Endodermal cell (in vitro differentiated cells): ENCODE measurements at regions not wholly inside any gene's neighbourhood (a gene's known extent, or its start where the extent isn't known, plus 50 kb on each side); places are given as distances from the start of the nearest gene placed in this dataset.

ENCODE experiments used
- DNase-seq: peaks from one replicate; pipeline ENCODE4 v3.0.0-alpha.2; 2017
- H3K27ac ChIP-seq: 2 replicates; pipeline ENCODE4 v1.5.1; 2013; ENCODE audit warnings: mild to moderate bottlenecking, low read depth, low read length, moderate library complexity
- H3K27me3 ChIP-seq: 2 replicates; pipeline ENCODE4 v1.6.1; 2013; ENCODE audit warnings: mild to moderate bottlenecking, low read length, moderate library complexity; ENCODE audit not compliant: insufficient read depth, control insufficient read depth, poor library complexity, severe bottlenecking
- H3K36me3 ChIP-seq: 2 replicates; pipeline ENCODE4 v1.7.0; 2013; ENCODE audit warnings: mild to moderate bottlenecking, low read length, moderate library complexity; ENCODE audit not compliant: control insufficient read depth, insufficient read depth
- H3K4me1 ChIP-seq: one replicate; pipeline ENCODE4 v1.7.0; 2013; ENCODE audit warnings: low read length; ENCODE audit not compliant: control insufficient read depth, insufficient read depth
- H3K4me3 ChIP-seq: 2 replicates; pipeline ENCODE4 v1.5.1; 2013; ENCODE audit warnings: mild to moderate bottlenecking, low read length, moderate library complexity
- H3K9ac ChIP-seq: 2 replicates; pipeline ENCODE4 v1.6.1; 2013; ENCODE audit warnings: mild to moderate bottlenecking, low read length, moderate library complexity; ENCODE audit not compliant: poor library complexity, severe bottlenecking; ENCODE audit errors: extremely low read depth
- H3K9me3 ChIP-seq: 2 replicates; pipeline ENCODE4 v1.6.1; 2013; ENCODE audit warnings: mild to moderate bottlenecking, low read length, moderate library complexity; ENCODE audit not compliant: control insufficient read depth
- H3K27ac Mint-ChIP-seq: 2 replicates; pipeline ENCODE4 v1.8.0; 2020; ENCODE audit warnings: mixed read lengths
- H3K27me3 Mint-ChIP-seq: 2 replicates; pipeline ENCODE4 v1.8.0; 2021; ENCODE audit warnings: mild to moderate bottlenecking, mixed read lengths; ENCODE audit not compliant: insufficient read depth
- H3K36me3 Mint-ChIP-seq: 2 replicates; pipeline ENCODE4 v1.8.0; 2020; ENCODE audit warnings: low read depth, mixed read lengths
- H3K4me1 Mint-ChIP-seq: 2 replicates; pipeline ENCODE4 v1.8.0; 2020; ENCODE audit warnings: mixed read lengths
- H3K4me3 Mint-ChIP-seq: 2 replicates; pipeline ENCODE4 v1.8.0; 2020; ENCODE audit warnings: mild to moderate bottlenecking, moderate library complexity, mixed read lengths
- H3K9me3 Mint-ChIP-seq: 2 replicates; pipeline ENCODE4 v1.8.0; 2020; ENCODE audit warnings: mild to moderate bottlenecking, mixed read lengths
- WGBS, 2 experiments: methylation state at CpG; one replicate each; pipeline versions ENCODE4 v1.1.5 to v1.1.7; 2013; ENCODE audit warnings: missing lambda C conversion rate in 2 of 2, mixed read lengths in 1 of 2; ENCODE audit not compliant: insufficient coverage in 1 of 2, insufficient read length in 1 of 2; 5-methylcytosine and 5-hydroxymethylcytosine counted together
- TF ChIP-seq, protein P1 (sequence below): fragments of 200-600 bp; sonication (generic); conservative IDR thresholded peaks from 2 replicates; pipeline ENCODE4 v1.5.0; 2021; ENCODE audit warnings: antibody characterized with exemption, mild to moderate bottlenecking

GRCh38 chr16:63960321-63960720 lies 1161.5 kb downstream of the CDH11 start:
- Histone ChIP-seq H3K36me3 (no peaks in the 10 kb centered on the region), H3K4me3 (no peak overlapping the region), H3K4me1 (no peaks in the 10 kb centered on the region), H3K9ac (no peak overlapping the region), H3K9me3 (no peaks in the 10 kb centered on the region), H3K27ac (no peak overlapping the region), H3K27me3 (no peaks in the 10 kb centered on the region)
- H3K27me3 Mint-ChIP-seq = no peaks in the 10 kb centered on the region
- no peaks in the 10 kb centered on the region for H3K4me1 Mint-ChIP-seq
- no peaks in the 10 kb centered on the region for H3K36me3 Mint-ChIP-seq
- no peak for DNase-seq
- TF ChIP-seq, protein P1, sequence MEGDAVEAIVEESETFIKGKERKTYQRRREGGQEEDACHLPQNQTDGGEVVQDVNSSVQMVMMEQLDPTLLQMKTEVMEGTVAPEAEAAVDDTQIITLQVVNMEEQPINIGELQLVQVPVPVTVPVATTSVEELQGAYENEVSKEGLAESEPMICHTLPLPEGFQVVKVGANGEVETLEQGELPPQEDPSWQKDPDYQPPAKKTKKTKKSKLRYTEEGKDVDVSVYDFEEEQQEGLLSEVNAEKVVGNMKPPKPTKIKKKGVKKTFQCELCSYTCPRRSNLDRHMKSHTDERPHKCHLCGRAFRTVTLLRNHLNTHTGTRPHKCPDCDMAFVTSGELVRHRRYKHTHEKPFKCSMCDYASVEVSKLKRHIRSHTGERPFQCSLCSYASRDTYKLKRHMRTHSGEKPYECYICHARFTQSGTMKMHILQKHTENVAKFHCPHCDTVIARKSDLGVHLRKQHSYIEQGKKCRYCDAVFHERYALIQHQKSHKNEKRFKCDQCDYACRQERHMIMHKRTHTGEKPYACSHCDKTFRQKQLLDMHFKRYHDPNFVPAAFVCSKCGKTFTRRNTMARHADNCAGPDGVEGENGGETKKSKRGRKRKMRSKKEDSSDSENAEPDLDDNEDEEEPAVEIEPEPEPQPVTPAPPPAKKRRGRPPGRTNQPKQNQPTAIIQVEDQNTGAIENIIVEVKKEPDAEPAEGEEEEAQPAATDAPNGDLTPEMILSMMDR = no peak
- no peak overlapping the region for H3K4me3 Mint-ChIP-seq
- no peaks in the 10 kb centered on the region for H3K9me3 Mint-ChIP-seq
- H3K27ac Mint-ChIP-seq = no peak overlapping the region

DNA sequence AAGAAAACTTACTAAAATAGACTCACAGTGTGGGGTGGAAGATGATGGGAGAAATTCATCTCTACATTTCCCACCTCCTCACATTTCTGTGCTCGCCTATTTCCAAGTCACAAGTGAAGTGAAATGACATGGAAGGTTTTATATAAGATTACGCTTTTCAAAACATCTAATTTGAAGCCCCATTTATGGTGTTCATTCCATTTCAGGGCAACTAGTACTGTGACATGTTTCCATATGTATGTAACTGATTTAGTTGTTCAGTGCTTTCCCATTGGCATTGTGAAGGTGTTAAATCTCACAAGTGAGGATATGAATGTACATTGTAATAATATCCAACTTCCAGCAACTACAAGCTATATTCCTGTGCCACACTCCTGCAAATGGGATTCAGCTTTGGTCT lies 1174.8 kb downstream of the CDH11 start:
- H3K27ac ChIP-seq = no peak overlapping the region
- H3K4me3 ChIP-seq = no peak overlapping the region
- TF ChIP-seq, protein P1 = no peak
- H3K9ac ChIP-seq = no peak overlapping the region
- no peaks in the 10 kb centered on the region for H3K36me3 ChIP-seq
- H3K27ac Mint-ChIP-seq = no peak overlapping the region
- no peaks in the 10 kb centered on the region for H3K27me3 ChIP-seq
- no peaks in the 10 kb centered on the region for H3K36me3 Mint-ChIP-seq
- H3K4me1 Mint-ChIP-seq = no peaks in the 10 kb centered on the region
- H3K27me3 Mint-ChIP-seq = no peaks in the 10 kb centered on the region
- DNase-seq = no peak
- H3K9me3 Mint-ChIP-seq = no peaks in the 10 kb centered on the region
- H3K4me1 ChIP-seq = no peaks in the 10 kb centered on the region
- WGBS, 2 experiments = 96% methylated on average over 2 of the region's 2 CpGs; no CpG with 5 or more reads in 1 of the 2 experiments
- H3K4me3 Mint-ChIP-seq = no peak overlapping the region
- no peaks in the 10 kb centered on the region for H3K9me3 ChIP-seq

- 83 to 100% methylated on average over 1 of the region's 1 CpG for WGBS, 2 experiments
- Mint-ChIP-seq H3K36me3 (no peaks in the 10 kb centered on the region), H3K4me1 (no peaks in the 10 kb centered on the region), H3K27me3 (no peaks in the 10 kb centered on the region), H3K27ac (no peak overlapping the region), H3K9me3 (no peaks in the 10 kb centered on the region), H3K4me3 (no peak overlapping the region)
- Histone ChIP-seq H3K27ac (no peak overlapping the region), H3K4me1 (no peaks in the 10 kb centered on the region), H3K27me3 (no peaks in the 10 kb centered on the region), H3K36me3 (no peaks in the 10 kb centered on the region), H3K9me3 (no peaks in the 10 kb centered on the region), H3K9ac (no peak overlapping the region), H3K4me3 (no peak overlapping the region)
- TF ChIP-seq, protein P1 = no peak
- DNase-seq = no peak
These were observed 1176.1 kb downstream of the CDH11 start for GRCh38 chr16:63945806-63946205.
